CD4-positive, alpha-beta T cell (primary cell): ENCODE measurements at regions not wholly inside any gene's neighbourhood (a gene's known extent, or its start where the extent isn't known, plus 50 kb on each side); places are given as distances from the start of the nearest gene placed in this dataset.

Experiments used
- ATAC-seq: fragments of 200-7000 bp; cut with Tn5 transposase; one replicate; pipeline ENCODE4 v1.10.0; 2022; ENCODE audit warnings: mild to moderate bottlenecking; ENCODE audit not compliant: poor library complexity
- CTCF ChIA-PET: fragments of 350-600 bp; sonication (Branson Sonifier 250); formaldehyde crosslinking; loops from one replicate; lab custom pipeline; 2021; ENCODE audit warnings: antibody characterized with exemption, inconsistent platforms; lab: Charles Lee
- POLR2A ChIA-PET: fragments of 350-600 bp; sonication (Branson Sonifier 250); formaldehyde crosslinking; loops from one replicate; lab custom pipeline; 2021; ENCODE audit warnings: antibody characterized with exemption, inconsistent platforms; lab: Charles Lee
- DNase-seq, 14 experiments: peaks; one replicate each; pipeline ENCODE4 v3.0.0-alpha.2; 2013 to 2020; ENCODE audit warnings: mixed read lengths in 2 of 14
- H3K27ac ChIP-seq, 2 donors: one replicate each; pipeline versions ENCODE4 v1.5.1 to v1.7.0; 2013; ENCODE audit warnings: low read length in 2 of 2, low read depth in 1 of 2, mild to moderate bottlenecking in 1 of 2
- H3K27me3 ChIP-seq, 2 experiments: 1 replicate in 1 of 2; 2 replicates in 1 of 2; pipeline versions ENCODE4 v1.6.1 to v1.7.0; 2013; ENCODE audit warnings: low read length in 2 of 2, control low read depth in 1 of 2, mild to moderate bottlenecking in 1 of 2, moderate library complexity in 1 of 2; ENCODE audit not compliant: insufficient read depth in 2 of 2, control insufficient read depth in 1 of 2
- H3K36me3 ChIP-seq: one replicate; pipeline ENCODE4 v1.6.1; 2013; ENCODE audit warnings: low read length, control low read depth; ENCODE audit not compliant: insufficient read depth
- H3K4me1 ChIP-seq: one replicate; pipeline ENCODE4 v1.6.1; 2013; ENCODE audit warnings: low read length, control low read depth; ENCODE audit not compliant: insufficient read depth
- H3K4me3 ChIP-seq: one replicate; pipeline ENCODE4 v1.5.1; 2013; ENCODE audit warnings: mild to moderate bottlenecking, low read length, moderate library complexity
- H3K9me3 ChIP-seq, 2 experiments: 1 replicate in 1 of 2; 2 replicates in 1 of 2; pipeline versions ENCODE4 v1.6.1 to v1.7.0; 2013; ENCODE audit warnings: low read length in 2 of 2, mild to moderate bottlenecking in 2 of 2, control low read depth in 1 of 2, moderate library complexity in 1 of 2; ENCODE audit not compliant: control insufficient read depth in 1 of 2, insufficient read depth in 1 of 2
- H3K27ac Mint-ChIP-seq: one replicate; pipeline ENCODE4 v1.8.0; 2020; ENCODE audit warnings: mixed read lengths
- H3K27me3 Mint-ChIP-seq: one replicate; pipeline ENCODE4 v1.8.0; 2021; ENCODE audit warnings: mixed read lengths
- H3K36me3 Mint-ChIP-seq: one replicate; pipeline ENCODE4 v1.8.0; 2021; ENCODE audit warnings: low read depth, mixed read lengths
- H3K4me1 Mint-ChIP-seq: one replicate; pipeline ENCODE4 v1.8.0; 2021; ENCODE audit warnings: low read depth, mixed read lengths
- H3K4me3 Mint-ChIP-seq: one replicate; pipeline ENCODE4 v1.8.0; 2020; ENCODE audit warnings: mild to moderate bottlenecking, mixed read lengths
- H3K9me3 Mint-ChIP-seq: one replicate; pipeline ENCODE4 v1.8.0; 2020; ENCODE audit warnings: mixed read lengths
- intact Hi-C, 2 experiments: fragments of 100-400 bp; cut with DNase I in 1 of 2; cut with micrococcal nuclease in 1 of 2; formaldehyde crosslinking; loops; one replicate each; pipeline versions ENCODE4 v1.15.1 to v1.9.0; 2023 to 2025; cut with DNase I, micrococcal nuclease
- TF ChIP-seq, protein P1 (sequence below): fragments of 200-600 bp; IDR thresholded peaks from one replicate; pipeline ENCODE4 v1.8.0; 2022; ENCODE audit warnings: antibody characterized with exemption, mild to moderate bottlenecking

DNA sequence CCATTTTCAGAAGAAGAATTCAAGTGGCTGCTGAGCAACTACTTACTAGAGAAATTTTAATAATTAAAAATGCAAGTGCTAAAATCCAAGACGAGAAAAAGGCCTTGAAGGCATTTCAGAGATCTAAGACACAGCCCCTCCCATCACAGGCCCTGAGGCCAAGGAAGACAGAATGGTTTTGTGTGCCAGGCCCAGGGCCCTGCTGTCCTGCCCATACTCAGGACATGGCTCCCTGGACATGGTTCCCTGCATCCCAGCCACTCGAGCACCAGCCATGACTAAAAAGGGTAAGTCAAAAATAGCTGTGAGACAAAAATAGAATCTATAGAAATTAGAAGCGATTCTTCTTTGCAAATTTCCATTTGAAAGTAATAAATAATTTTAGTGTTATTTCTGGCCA, 364.9 kb downstream of the COL12A1 start:
- POLR2A ChIA-PET = no interaction called here
- CTCF ChIA-PET = no interaction called here
- Mint-ChIP-seq H3K4me3 (no peak overlapping the region), H3K9me3 (peaks cover 10% of the 10 kb centered on the region), H3K27ac (no peak overlapping the region), H3K27me3 (no peaks in the 10 kb centered on the region), H3K36me3 (no peaks in the 10 kb centered on the region), H3K4me1 (no peaks in the 10 kb centered on the region)
- intact Hi-C loops = no loop called here
- H3K36me3 ChIP-seq = no peaks in the 10 kb centered on the region
- TF ChIP-seq, protein P1, sequence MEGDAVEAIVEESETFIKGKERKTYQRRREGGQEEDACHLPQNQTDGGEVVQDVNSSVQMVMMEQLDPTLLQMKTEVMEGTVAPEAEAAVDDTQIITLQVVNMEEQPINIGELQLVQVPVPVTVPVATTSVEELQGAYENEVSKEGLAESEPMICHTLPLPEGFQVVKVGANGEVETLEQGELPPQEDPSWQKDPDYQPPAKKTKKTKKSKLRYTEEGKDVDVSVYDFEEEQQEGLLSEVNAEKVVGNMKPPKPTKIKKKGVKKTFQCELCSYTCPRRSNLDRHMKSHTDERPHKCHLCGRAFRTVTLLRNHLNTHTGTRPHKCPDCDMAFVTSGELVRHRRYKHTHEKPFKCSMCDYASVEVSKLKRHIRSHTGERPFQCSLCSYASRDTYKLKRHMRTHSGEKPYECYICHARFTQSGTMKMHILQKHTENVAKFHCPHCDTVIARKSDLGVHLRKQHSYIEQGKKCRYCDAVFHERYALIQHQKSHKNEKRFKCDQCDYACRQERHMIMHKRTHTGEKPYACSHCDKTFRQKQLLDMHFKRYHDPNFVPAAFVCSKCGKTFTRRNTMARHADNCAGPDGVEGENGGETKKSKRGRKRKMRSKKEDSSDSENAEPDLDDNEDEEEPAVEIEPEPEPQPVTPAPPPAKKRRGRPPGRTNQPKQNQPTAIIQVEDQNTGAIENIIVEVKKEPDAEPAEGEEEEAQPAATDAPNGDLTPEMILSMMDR = no peak
- no peak overlapping the region for H3K27ac ChIP-seq
- peaks cover 0 to 4% of the 10 kb centered on the region in 2 experiments for H3K9me3 ChIP-seq
- no peak overlapping the region for H3K4me3 ChIP-seq
- DNase-seq (no peak), ATAC-seq (no peak)
- H3K4me1 ChIP-seq = no peaks in the 10 kb centered on the region
- no peaks in the 10 kb centered on the region for H3K27me3 ChIP-seq

DNA sequence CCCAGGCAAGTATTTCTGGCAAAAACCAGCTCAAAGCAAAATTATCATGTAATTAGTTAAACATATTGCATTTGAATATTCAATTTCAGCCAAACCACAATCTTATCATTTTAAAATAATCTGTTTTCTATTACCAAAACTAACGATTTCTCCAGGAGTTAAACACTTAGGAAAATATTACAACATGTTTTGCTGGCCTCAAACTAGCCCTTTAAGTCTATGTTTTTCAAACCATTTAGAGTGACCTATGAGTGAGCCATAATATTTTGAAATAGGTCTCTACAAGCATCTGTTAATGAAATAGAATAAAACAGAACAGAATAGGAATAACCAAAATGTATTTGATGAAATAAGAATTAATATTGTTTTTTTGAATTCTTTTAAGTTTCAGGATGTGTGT, 370.9 kb downstream of the COL12A1 start:
- H3K4me3 ChIP-seq = no peak overlapping the region
- ChIA-PET POLR2A (no interaction called here), CTCF (no interaction called here)
- DNase-seq (no peak), ATAC-seq (no peak)
- intact Hi-C loops = no loop called here
- peaks cover 5% of the 10 kb centered on the region for H3K9me3 Mint-ChIP-seq
- H3K27me3 Mint-ChIP-seq = no peaks in the 10 kb centered on the region
- H3K36me3 Mint-ChIP-seq = no peaks in the 10 kb centered on the region
- no peak overlapping the region for H3K27ac Mint-ChIP-seq
- peaks cover 0 to 5% of the 10 kb centered on the region in 2 experiments for H3K9me3 ChIP-seq
- no peaks in the 10 kb centered on the region for H3K4me1 ChIP-seq
- no peaks in the 10 kb centered on the region for H3K36me3 ChIP-seq
- no peak overlapping the region for H3K27ac ChIP-seq
- H3K27me3 ChIP-seq = no peaks in the 10 kb centered on the region
- H3K4me1 Mint-ChIP-seq = no peaks in the 10 kb centered on the region
- no peak overlapping the region for H3K4me3 Mint-ChIP-seq
- TF ChIP-seq, protein P1 = no peak

DNA sequence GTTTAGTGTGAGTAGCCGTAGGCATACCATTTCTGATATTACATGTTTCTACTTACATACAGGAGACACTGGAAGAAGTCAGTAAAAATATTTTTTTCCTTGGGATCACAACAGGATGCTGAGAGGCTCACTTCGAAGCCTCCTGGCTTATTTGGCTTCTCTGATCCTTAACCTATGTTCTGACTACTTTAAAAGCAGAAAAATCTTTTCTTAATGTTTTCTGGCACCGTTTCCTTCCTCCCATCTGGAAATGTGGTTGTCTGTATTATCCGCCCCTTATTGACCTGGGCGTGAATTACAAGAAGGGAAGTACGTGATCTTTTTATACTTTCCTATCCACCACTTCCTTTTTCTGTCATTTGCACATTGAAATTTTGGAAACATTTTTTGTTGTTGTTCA, 379.6 kb downstream of the COL12A1 start:
- POLR2A ChIA-PET = no interaction called here

More for the DNA sequence above, 379.6 kb downstream of the COL12A1 start:
- peaks cover 0 to 5% of the 10 kb centered on the region in 2 experiments for H3K9me3 ChIP-seq
- H3K27me3 ChIP-seq = no peaks in the 10 kb centered on the region
- H3K4me1 Mint-ChIP-seq = no peaks in the 10 kb centered on the region
- intact Hi-C loops = no loop called here
- H3K27me3 Mint-ChIP-seq = no peaks in the 10 kb centered on the region
- no peaks in the 10 kb centered on the region for H3K4me1 ChIP-seq
- TF ChIP-seq, protein P1 = no peak
- peaks cover 8% of the 10 kb centered on the region for H3K9me3 Mint-ChIP-seq
- CTCF ChIA-PET = no interaction called here
- DNase-seq (no peak), ATAC-seq (no peak)
- no peaks in the 10 kb centered on the region for H3K36me3 ChIP-seq
- H3K27ac Mint-ChIP-seq = no peak overlapping the region
- no peaks in the 10 kb centered on the region for H3K36me3 Mint-ChIP-seq
- no peak overlapping the region for H3K4me3 Mint-ChIP-seq
- H3K4me3 ChIP-seq = no peak overlapping the region
- H3K27ac ChIP-seq = no peak overlapping the region
